ENCODE measurements at regions not wholly inside any gene's neighbourhood (a gene's known extent, or its start where the extent isn't known, plus 50 kb on each side); places are given as distances from the start of the nearest gene placed in this dataset.

- TF ChIP-seq CTCF (IDR thresholded peaks at IDR 0.05) (no peak), POLR2A (IDR thresholded peaks at IDR 0.05) (no peak)
Observed at GRCh38 chr6:25023781-25024180, 88.0 kb upstream of the RIPOR2 start.
